ENCODE measurements at regions not wholly inside any gene's neighbourhood (a gene's known extent, or its start where the extent isn't known, plus 50 kb on each side); places are given as distances from the start of the nearest gene placed in this dataset.

DNA sequence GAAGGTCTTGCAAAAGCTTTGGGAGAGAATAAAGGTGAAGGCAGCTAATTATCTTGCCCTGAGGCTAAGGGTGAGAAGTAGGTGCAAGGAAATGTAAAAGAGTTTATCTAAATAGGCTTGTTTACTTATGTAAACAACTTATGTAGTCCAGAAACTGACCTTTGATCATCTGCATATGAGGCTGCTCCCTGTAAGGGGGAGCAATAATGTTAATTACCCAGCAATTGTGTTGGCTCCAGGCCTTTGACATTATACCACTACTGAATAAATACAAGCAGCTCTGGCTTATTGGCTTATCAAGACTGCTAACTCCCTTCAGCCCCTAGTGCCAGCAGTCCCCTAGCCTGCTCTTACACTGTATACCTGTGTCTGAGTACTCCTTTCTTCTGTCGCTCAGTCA is 303.7 kb upstream of the GNPDA2 start:
- no peak for TF ChIP-seq EZH2phosphoT487 (IDR thresholded peaks at IDR 0.05; ENCODE audit: borderline replicate concordance, low read length)
- TF ChIP-seq EZH2 (IDR thresholded peaks at IDR 0.05; ENCODE audit: low read length, unreplicated experiment), result no peak
- TF ChIP-seq, protein P1, sequence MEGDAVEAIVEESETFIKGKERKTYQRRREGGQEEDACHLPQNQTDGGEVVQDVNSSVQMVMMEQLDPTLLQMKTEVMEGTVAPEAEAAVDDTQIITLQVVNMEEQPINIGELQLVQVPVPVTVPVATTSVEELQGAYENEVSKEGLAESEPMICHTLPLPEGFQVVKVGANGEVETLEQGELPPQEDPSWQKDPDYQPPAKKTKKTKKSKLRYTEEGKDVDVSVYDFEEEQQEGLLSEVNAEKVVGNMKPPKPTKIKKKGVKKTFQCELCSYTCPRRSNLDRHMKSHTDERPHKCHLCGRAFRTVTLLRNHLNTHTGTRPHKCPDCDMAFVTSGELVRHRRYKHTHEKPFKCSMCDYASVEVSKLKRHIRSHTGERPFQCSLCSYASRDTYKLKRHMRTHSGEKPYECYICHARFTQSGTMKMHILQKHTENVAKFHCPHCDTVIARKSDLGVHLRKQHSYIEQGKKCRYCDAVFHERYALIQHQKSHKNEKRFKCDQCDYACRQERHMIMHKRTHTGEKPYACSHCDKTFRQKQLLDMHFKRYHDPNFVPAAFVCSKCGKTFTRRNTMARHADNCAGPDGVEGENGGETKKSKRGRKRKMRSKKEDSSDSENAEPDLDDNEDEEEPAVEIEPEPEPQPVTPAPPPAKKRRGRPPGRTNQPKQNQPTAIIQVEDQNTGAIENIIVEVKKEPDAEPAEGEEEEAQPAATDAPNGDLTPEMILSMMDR (conservative IDR thresholded peaks at IDR 0.05; ENCODE audit: low read depth, low read length), result no peak

DNA sequence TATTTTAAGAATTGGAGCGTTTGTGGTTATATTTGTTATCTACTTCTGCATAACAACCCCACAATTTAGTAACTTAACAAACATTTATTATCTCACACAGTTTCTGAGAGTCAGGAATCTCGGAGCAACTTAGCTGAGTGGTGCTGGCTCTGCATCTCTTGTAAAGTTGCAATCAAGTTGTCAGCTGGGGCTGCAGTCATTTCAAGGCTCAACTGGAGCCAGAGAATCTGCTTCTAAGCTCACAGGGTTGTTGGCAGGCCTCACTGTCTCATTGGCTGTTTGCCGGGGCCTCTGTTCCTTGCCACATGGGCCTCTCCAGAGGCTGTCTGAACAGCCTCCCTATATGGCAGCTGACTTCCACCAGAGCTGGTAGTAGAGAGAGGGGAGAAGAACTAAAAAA is 281.2 kb upstream of the GNPDA2 start:
- TF ChIP-seq EZH2phosphoT487 (IDR thresholded peaks at IDR 0.05; ENCODE audit: borderline replicate concordance, low read length), result no peak
- TF ChIP-seq EZH2 (IDR thresholded peaks at IDR 0.05; ENCODE audit: low read length, unreplicated experiment), result no peak
- TF ChIP-seq, protein P1 (conservative IDR thresholded peaks at IDR 0.05; ENCODE audit: low read depth, low read length), result no peak
- Histone ChIP-seq H3K4me1 (ENCODE audit: insufficient read depth, low read length) (peaks cover 16% of the 10 kb centered on the region), H3F3A (ENCODE audit: low read length, unreplicated experiment) (peaks cover 3% of the 10 kb centered on the region), H4K20me1 (ENCODE audit: low read length) (no peaks in the 10 kb centered on the region), H3K9me3 (ENCODE audit: low read length) (no peaks in the 10 kb centered on the region), H2AFZ (ENCODE audit: low read length) (no peak overlapping the region), H3K9me2 (replicated peaks; ENCODE audit: low read length) (no peaks in the 10 kb centered on the region), H3K36me3 (ENCODE audit: low read depth, low read length) (no peaks in the 10 kb centered on the region), H3K27me3 (ENCODE audit: low read length) (no peaks in the 10 kb centered on the region), H3K79me2 (ENCODE audit: low read length) (no peaks in the 10 kb centered on the region), H3K9ac (ENCODE audit: low read length) (no peak overlapping the region), H3K27ac (ENCODE audit: low read length) (no peak overlapping the region), H3K4me3 (ENCODE audit: low read length) (no peak overlapping the region), H3K4me2 (ENCODE audit: low read length) (no peak overlapping the region)
- DNase-seq (no peak), ATAC-seq (no peak)
- ChIA-PET POLR2A (ENCODE audit: unreplicated experiment) (no interaction called here), CTCF (no interaction called here)
- intact Hi-C loops (cut with micrococcal nuclease), result no loop called here
- BruUV-seq (replicated peaks), result no TSS peak

More for the DNA sequence above, 303.7 kb upstream of the GNPDA2 start:
- CTCF ChIA-PET, result no interaction called here
- Histone ChIP-seq H3K36me3 (ENCODE audit: low read depth, low read length) (no peaks in the 10 kb centered on the region), H3K79me2 (ENCODE audit: low read length) (no peaks in the 10 kb centered on the region), H3K9me3 (ENCODE audit: low read length) (no peaks in the 10 kb centered on the region), H3K4me1 (ENCODE audit: insufficient read depth, low read length) (no peaks in the 10 kb centered on the region), H3K27me3 (ENCODE audit: low read length) (no peaks in the 10 kb centered on the region), H3F3A (ENCODE audit: low read length, unreplicated experiment) (no peaks in the 10 kb centered on the region), H3K9me2 (replicated peaks; ENCODE audit: low read length) (no peaks in the 10 kb centered on the region), H4K20me1 (ENCODE audit: low read length) (no peaks in the 10 kb centered on the region), H3K9ac (ENCODE audit: low read length) (no peak overlapping the region), H2AFZ (ENCODE audit: low read length) (no peak overlapping the region), H3K4me2 (ENCODE audit: low read length) (no peak overlapping the region), H3K4me3 (ENCODE audit: low read length) (no peak overlapping the region), H3K27ac (ENCODE audit: low read length) (no peak overlapping the region)
- no TSS peak for BruUV-seq (replicated peaks)
- intact Hi-C loops (cut with micrococcal nuclease), result no loop called here
- ATAC-seq (no peak), DNase-seq (no peak)
- POLR2A ChIA-PET (ENCODE audit: unreplicated experiment), result no interaction called here

DNA sequence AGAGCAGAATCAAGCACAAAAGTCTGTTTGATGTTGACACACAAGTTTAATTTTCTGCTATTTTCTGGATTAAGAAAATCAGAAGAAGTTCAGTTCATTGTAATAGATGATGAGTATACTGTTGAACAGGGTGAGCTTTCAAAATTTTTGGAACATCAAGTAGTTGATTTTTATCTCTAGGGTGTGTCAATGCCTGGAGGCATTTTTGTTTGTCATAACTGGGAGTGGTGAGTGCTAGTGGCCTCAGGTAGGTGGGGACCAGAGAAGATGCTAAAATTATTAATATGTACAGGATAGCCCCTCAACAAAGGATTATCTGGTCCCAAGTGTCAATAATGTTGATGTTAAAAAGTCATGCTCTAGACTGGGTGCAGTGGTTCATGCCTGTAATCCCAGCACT is 279.7 kb upstream of the GNPDA2 start:
- CTCF ChIA-PET, result no interaction called here
- Histone ChIP-seq H3K4me3 (ENCODE audit: low read length) (no peak overlapping the region), H3K27me3 (ENCODE audit: low read length) (no peaks in the 10 kb centered on the region), H2AFZ (ENCODE audit: low read length) (no peak overlapping the region), H3K36me3 (ENCODE audit: low read depth, low read length) (no peaks in the 10 kb centered on the region), H3K27ac (ENCODE audit: low read length) (peak overlapping the region; percentile 90), H4K20me1 (ENCODE audit: low read length) (no peaks in the 10 kb centered on the region), H3K79me2 (ENCODE audit: low read length) (no peaks in the 10 kb centered on the region), H3K9me2 (replicated peaks; ENCODE audit: low read length) (no peaks in the 10 kb centered on the region), H3K4me2 (ENCODE audit: low read length) (peak overlapping the region; percentile 78), H3K9me3 (ENCODE audit: low read length) (no peaks in the 10 kb centered on the region), H3K4me1 (ENCODE audit: insufficient read depth, low read length) (peaks cover 16% of the 10 kb centered on the region), H3F3A (ENCODE audit: low read length, unreplicated experiment) (peaks cover 3% of the 10 kb centered on the region), H3K9ac (ENCODE audit: low read length) (no peak overlapping the region)
- intact Hi-C loops (cut with micrococcal nuclease), result no loop called here
- TF ChIP-seq, protein P1 (conservative IDR thresholded peaks at IDR 0.05; ENCODE audit: low read depth, low read length), result no peak
- TF ChIP-seq EZH2phosphoT487 (IDR thresholded peaks at IDR 0.05; ENCODE audit: borderline replicate concordance, low read length) (no peak), EZH2 (IDR thresholded peaks at IDR 0.05; ENCODE audit: low read length, unreplicated experiment) (no peak)
- DNase-seq (peak; percentile 83), ATAC-seq (peak; percentile 63)
- no TSS peak for BruUV-seq (replicated peaks)
- POLR2A ChIA-PET (ENCODE audit: unreplicated experiment), result no interaction called here
